ENCODE measurements at regions not wholly inside any gene's neighbourhood (a gene's known extent, or its start where the extent isn't known, plus 50 kb on each side); places are given as distances from the start of the nearest gene placed in this dataset.

- no peaks in the 10 kb centered on the region for H3K4me1 ChIP-seq (ENCODE audit: control insufficient read depth in 2 of 2, insufficient read depth in 2 of 2, low read length in 2 of 2)
- DNase-seq (no peak), ATAC-seq (ENCODE audit: low read depth) (no peak)
- Mint-ChIP-seq H3K27me3 (no peaks in the 10 kb centered on the region), H3K4me3 (no peak overlapping the region), H3K4me1 (no peaks in the 10 kb centered on the region), H3K9me3 (ENCODE audit: insufficient read depth) (peaks cover 2% of the 10 kb centered on the region), H3K27ac (no peak overlapping the region)
- ChIA-PET POLR2A (no interaction called here), CTCF (no interaction called here)
- TF ChIP-seq CTCF (IDR thresholded peaks at IDR 0.05) (no peak), EZH2 (IDR thresholded peaks at IDR 0.05; ENCODE audit: borderline replicate concordance, insufficient read depth, low read depth, low read length, poor library complexity, severe bottlenecking) (no peak)
- 100% methylated on average over 2 of the region's 4 CpGs for WGBS (ENCODE audit: insufficient coverage)
- no peak overlapping the region for H2AFZ ChIP-seq (ENCODE audit: insufficient read depth, low read depth, low read length, poor library complexity, severe bottlenecking)
- no peak overlapping the region for H3K4me2 ChIP-seq (replicated peaks; ENCODE audit: low read depth, low read length, poor library complexity, severe bottlenecking)
- H4K20me1 ChIP-seq (ENCODE audit: control insufficient read depth, insufficient read depth, low read length, poor library complexity, severe bottlenecking) = no peaks in the 10 kb centered on the region
- no peak overlapping the region for H3K4me3 ChIP-seq (ENCODE audit: control extremely low read depth in 1 of 5, extremely low read depth in 1 of 5, insufficient read depth in 1 of 5, low read depth in 2 of 5, low read length in 4 of 5)
- no peak overlapping the region for H3K27ac ChIP-seq (ENCODE audit: low read length in 2 of 2)
- no peaks in the 10 kb centered on the region for H3K79me2 ChIP-seq (ENCODE audit: control insufficient read depth, insufficient read depth, low read length)
- H3K27me3 ChIP-seq (replicated peaks in 1 of 4; ENCODE audit: control extremely low read depth in 1 of 4, control insufficient read depth in 3 of 4, insufficient read depth in 4 of 4, low read length in 3 of 4) = no peaks in the 10 kb centered on the region
- intact Hi-C loops (cut with micrococcal nuclease) = no loop called here
- no peak overlapping the region for H3K9ac ChIP-seq (ENCODE audit: low read length)
- no peaks in the 10 kb centered on the region for H3K9me3 ChIP-seq (ENCODE audit: control extremely low read depth in 1 of 3, control insufficient read depth in 2 of 3, insufficient read depth in 1 of 3, low read length in 2 of 3)
- no peaks in the 10 kb centered on the region for H3K36me3 ChIP-seq (replicated peaks in 1 of 2; ENCODE audit: control extremely low read depth in 1 of 2, control insufficient read depth in 1 of 2, extremely low read depth in 1 of 2, insufficient read depth in 2 of 2, low read length in 1 of 2)
Observed at GRCh38 chr3:86826292-86826691, 164.7 kb downstream of the VGLL3 start.

GRCh38 chr3:86815880-86816279 is 175.1 kb downstream of the VGLL3 start:
- POLR2A ChIA-PET = no interaction called here
- CTCF ChIA-PET = no interaction called here
- no peaks in the 10 kb centered on the region for H3K27me3 ChIP-seq (replicated peaks in 1 of 4; ENCODE audit: control extremely low read depth in 1 of 4, control insufficient read depth in 3 of 4, insufficient read depth in 4 of 4, low read length in 3 of 4)
- H3K4me3 ChIP-seq (ENCODE audit: control extremely low read depth in 1 of 5, extremely low read depth in 1 of 5, insufficient read depth in 1 of 5, low read depth in 2 of 5, low read length in 4 of 5) = no peak overlapping the region
- intact Hi-C loops (cut with micrococcal nuclease) = no loop called here
- H3K27ac Mint-ChIP-seq = no peak overlapping the region
- no peak for DNase-seq
- no peaks in the 10 kb centered on the region for H3K27me3 Mint-ChIP-seq
- H3K27ac ChIP-seq (ENCODE audit: low read length in 2 of 2) = no peak overlapping the region
- H3K79me2 ChIP-seq (ENCODE audit: control insufficient read depth, insufficient read depth, low read length) = no peaks in the 10 kb centered on the region
- no peaks in the 10 kb centered on the region for H3K9me3 Mint-ChIP-seq (ENCODE audit: insufficient read depth)
- H3K36me3 ChIP-seq (replicated peaks in 1 of 2; ENCODE audit: control extremely low read depth in 1 of 2, control insufficient read depth in 1 of 2, extremely low read depth in 1 of 2, insufficient read depth in 2 of 2, low read length in 1 of 2) = no peaks in the 10 kb centered on the region
- H3K4me1 Mint-ChIP-seq = no peaks in the 10 kb centered on the region
- H3K4me1 ChIP-seq (ENCODE audit: control insufficient read depth in 2 of 2, insufficient read depth in 2 of 2, low read length in 2 of 2) = no peaks in the 10 kb centered on the region
- H3K4me3 Mint-ChIP-seq = no peak overlapping the region
- ATAC-seq (ENCODE audit: low read depth) = no peak
- H3K9ac ChIP-seq (ENCODE audit: low read length) = no peak overlapping the region
- H2AFZ ChIP-seq (ENCODE audit: insufficient read depth, low read depth, low read length, poor library complexity, severe bottlenecking) = no peak overlapping the region
- no peak overlapping the region for H3K4me2 ChIP-seq (replicated peaks; ENCODE audit: low read depth, low read length, poor library complexity, severe bottlenecking)
- no peaks in the 10 kb centered on the region for H4K20me1 ChIP-seq (ENCODE audit: control insufficient read depth, insufficient read depth, low read length, poor library complexity, severe bottlenecking)
- TF ChIP-seq CTCF (IDR thresholded peaks at IDR 0.05) (no peak), EZH2 (IDR thresholded peaks at IDR 0.05; ENCODE audit: borderline replicate concordance, insufficient read depth, low read depth, low read length, poor library complexity, severe bottlenecking) (no peak)
- H3K9me3 ChIP-seq (ENCODE audit: control extremely low read depth in 1 of 3, control insufficient read depth in 2 of 3, insufficient read depth in 1 of 3, low read length in 2 of 3) = no peaks in the 10 kb centered on the region
